ENCODE measurements at regions not wholly inside any gene's neighbourhood (a gene's known extent, or its start where the extent isn't known, plus 50 kb on each side); places are given as distances from the start of the nearest gene placed in this dataset.

- TF ChIP-seq CTCF (IDR thresholded peaks at IDR 0.05) (no peak), POLR2A (IDR thresholded peaks at IDR 0.05) (no peak), POLR2AphosphoS5 (IDR thresholded peaks at IDR 0.05) (no peak)
Observed at GRCh38 chr7:97422046-97422445, 304.5 kb downstream of the SDHAF3 start.

Measured in gastroesophageal sphincter (tissue), 3 donors.